ENCODE measurements at regions not wholly inside any gene's neighbourhood (a gene's known extent, or its start where the extent isn't known, plus 50 kb on each side); places are given as distances from the start of the nearest gene placed in this dataset.

DNA sequence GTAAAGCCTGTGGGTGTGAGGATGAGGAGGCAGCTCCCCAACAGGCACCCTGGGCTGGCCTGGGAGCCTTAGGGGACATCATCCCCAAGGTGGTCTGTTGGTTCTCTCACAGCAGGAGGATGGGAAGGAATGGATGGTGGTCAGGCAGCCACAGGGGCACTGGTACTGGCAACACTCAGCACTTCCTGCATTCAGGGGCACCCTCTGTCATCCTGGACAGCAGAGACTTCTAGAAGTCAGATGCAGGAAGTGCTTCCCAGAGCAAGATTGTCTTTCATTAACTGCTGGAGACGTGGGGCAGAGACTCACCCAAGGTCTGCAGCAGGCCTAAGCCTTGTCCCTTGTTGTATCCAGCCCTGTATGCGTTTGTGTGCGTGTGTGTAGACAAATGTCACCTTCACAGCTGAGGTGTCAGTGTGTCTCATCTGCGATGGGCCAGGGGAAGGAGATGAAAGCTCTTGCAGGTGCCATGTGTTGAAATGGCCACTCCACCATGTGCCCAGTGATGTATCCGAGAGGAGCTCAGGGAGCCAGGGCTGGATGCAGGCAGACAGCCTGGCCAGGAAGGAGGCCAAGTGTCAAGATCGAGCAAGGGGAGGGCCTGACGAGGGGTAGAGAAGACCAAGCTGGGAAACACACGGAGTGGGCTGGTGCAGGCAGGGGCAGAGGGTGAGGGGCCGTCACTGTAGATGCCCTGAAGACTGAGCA, 85.1 kb downstream of the PITPNM2 start:
- TF ChIP-seq, protein P1, sequence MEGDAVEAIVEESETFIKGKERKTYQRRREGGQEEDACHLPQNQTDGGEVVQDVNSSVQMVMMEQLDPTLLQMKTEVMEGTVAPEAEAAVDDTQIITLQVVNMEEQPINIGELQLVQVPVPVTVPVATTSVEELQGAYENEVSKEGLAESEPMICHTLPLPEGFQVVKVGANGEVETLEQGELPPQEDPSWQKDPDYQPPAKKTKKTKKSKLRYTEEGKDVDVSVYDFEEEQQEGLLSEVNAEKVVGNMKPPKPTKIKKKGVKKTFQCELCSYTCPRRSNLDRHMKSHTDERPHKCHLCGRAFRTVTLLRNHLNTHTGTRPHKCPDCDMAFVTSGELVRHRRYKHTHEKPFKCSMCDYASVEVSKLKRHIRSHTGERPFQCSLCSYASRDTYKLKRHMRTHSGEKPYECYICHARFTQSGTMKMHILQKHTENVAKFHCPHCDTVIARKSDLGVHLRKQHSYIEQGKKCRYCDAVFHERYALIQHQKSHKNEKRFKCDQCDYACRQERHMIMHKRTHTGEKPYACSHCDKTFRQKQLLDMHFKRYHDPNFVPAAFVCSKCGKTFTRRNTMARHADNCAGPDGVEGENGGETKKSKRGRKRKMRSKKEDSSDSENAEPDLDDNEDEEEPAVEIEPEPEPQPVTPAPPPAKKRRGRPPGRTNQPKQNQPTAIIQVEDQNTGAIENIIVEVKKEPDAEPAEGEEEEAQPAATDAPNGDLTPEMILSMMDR (IDR thresholded peaks at IDR 0.05) = no peak

DNA sequence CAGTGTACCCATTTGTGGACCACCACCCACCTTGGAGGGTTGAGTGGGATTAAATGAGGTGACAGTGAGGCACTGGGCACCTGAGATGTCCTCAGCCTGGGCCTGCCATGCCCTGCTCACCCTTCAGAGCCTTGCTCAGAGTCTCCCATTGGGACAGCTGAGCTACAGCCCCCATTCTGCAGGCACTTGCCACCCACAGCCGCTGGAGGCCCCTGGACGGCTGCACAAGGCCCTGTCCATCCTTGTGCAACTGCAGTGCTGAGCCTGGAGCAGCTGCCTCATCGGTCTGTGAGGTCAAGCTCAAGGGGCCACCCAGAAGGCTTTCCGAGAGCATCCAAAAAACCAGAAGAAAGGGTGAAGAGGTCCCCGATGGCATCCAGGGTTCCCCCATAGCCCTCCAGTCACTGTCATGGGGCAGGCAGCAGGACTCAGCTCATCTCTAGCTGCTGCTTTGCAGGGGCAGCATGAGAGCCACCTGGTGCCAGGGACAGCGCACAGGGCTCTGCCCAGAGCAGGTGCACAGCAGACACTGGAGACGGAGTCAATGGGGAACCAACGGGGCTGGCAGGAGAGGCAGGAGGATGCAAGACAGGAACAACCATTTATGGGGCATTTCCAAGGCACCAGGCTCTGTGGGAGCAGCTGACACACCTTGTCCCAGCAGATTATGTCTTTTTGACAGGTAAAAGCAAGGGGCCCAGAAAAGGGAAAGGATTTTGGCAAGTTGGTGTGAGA, 84.6 kb downstream of the ARL6IP4 start:
- no peak overlapping the region for H3K27ac Mint-ChIP-seq
- TF ChIP-seq, protein P1 (IDR thresholded peaks at IDR 0.05) = no peak

More for the DNA sequence above, 85.1 kb downstream of the PITPNM2 start:
- DNase-seq = no peak
- no peak overlapping the region for H3K27ac Mint-ChIP-seq
- H3K36me3 Mint-ChIP-seq (ENCODE audit: low read depth) = no peaks in the 10 kb centered on the region
- H3K4me3 Mint-ChIP-seq = no peak overlapping the region
- peaks cover 7% of the 10 kb centered on the region for H3K27me3 Mint-ChIP-seq (ENCODE audit: low read depth, poor library complexity)
- H3K9me3 Mint-ChIP-seq = no peaks in the 10 kb centered on the region
- peaks cover 8% of the 10 kb centered on the region for H3K4me1 Mint-ChIP-seq

DNA sequence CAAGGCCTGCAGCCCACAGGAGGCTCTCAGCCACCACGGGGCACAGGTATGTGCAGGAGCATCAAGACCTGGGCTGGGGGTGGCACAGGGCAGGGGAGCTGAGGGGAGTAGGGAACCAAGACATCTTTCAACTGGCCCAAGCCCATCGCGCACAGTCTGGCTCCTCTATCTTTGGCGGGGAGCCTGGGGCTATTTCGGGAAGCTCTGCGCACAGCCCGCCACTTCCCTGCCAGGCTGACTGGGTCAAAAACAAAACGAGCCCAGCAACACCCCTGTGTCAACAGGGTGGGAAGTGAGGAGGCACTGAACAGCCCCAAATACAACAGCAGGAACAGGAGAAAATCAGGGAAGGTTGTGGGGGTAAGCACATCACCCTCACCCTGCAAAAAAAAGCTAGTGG, 83.9 kb downstream of the ARL6IP4 start:
- no peaks in the 10 kb centered on the region for H3K36me3 Mint-ChIP-seq (ENCODE audit: low read depth)

More for the DNA sequence above, 84.6 kb downstream of the ARL6IP4 start:
- Mint-ChIP-seq H3K9me3 (no peaks in the 10 kb centered on the region), H3K4me3 (no peak overlapping the region), H3K27me3 (ENCODE audit: low read depth, poor library complexity) (peaks cover 7% of the 10 kb centered on the region), H3K36me3 (ENCODE audit: low read depth) (no peaks in the 10 kb centered on the region), H3K4me1 (peaks cover 8% of the 10 kb centered on the region)
- no peak for DNase-seq

DNA sequence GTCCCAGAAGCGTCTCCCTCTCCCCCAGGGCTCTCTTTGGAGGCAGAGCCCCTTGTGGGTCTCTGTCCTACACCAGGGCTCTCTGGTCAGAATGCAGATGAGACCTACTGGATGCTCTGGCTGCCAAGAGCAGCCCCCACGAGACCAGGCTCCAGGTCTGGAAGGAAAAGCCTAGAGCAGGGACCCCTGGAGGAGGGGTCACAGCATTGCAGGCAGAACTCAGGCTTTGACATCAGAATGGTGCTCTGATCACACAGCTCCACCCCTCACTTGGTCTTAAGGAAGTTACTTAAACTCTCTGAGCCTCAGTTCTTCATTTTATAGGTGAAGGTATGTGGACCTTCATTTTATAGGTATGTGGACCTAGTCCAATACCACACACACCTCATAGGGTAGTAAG, 83.1 kb downstream of the ARL6IP4 start:
- H3K36me3 Mint-ChIP-seq (ENCODE audit: low read depth) = no peaks in the 10 kb centered on the region
- H3K4me1 Mint-ChIP-seq = peaks cover 14% of the 10 kb centered on the region
- DNase-seq = no peak
- TF ChIP-seq, protein P1 (IDR thresholded peaks at IDR 0.05) = peak; percentile 38
- H3K27ac Mint-ChIP-seq = no peak overlapping the region
- H3K4me3 Mint-ChIP-seq = no peak overlapping the region
- H3K27me3 Mint-ChIP-seq (ENCODE audit: low read depth, poor library complexity) = peaks cover 7% of the 10 kb centered on the region
- no peaks in the 10 kb centered on the region for H3K9me3 Mint-ChIP-seq

More for the DNA sequence above, 83.9 kb downstream of the ARL6IP4 start:
- peaks cover 7% of the 10 kb centered on the region for H3K27me3 Mint-ChIP-seq (ENCODE audit: low read depth, poor library complexity)
- H3K9me3 Mint-ChIP-seq = no peaks in the 10 kb centered on the region
- H3K27ac Mint-ChIP-seq = no peak overlapping the region
- peaks cover 8% of the 10 kb centered on the region for H3K4me1 Mint-ChIP-seq
- TF ChIP-seq, protein P1 (IDR thresholded peaks at IDR 0.05) = no peak
- DNase-seq = no peak
- no peak overlapping the region for H3K4me3 Mint-ChIP-seq

DNA sequence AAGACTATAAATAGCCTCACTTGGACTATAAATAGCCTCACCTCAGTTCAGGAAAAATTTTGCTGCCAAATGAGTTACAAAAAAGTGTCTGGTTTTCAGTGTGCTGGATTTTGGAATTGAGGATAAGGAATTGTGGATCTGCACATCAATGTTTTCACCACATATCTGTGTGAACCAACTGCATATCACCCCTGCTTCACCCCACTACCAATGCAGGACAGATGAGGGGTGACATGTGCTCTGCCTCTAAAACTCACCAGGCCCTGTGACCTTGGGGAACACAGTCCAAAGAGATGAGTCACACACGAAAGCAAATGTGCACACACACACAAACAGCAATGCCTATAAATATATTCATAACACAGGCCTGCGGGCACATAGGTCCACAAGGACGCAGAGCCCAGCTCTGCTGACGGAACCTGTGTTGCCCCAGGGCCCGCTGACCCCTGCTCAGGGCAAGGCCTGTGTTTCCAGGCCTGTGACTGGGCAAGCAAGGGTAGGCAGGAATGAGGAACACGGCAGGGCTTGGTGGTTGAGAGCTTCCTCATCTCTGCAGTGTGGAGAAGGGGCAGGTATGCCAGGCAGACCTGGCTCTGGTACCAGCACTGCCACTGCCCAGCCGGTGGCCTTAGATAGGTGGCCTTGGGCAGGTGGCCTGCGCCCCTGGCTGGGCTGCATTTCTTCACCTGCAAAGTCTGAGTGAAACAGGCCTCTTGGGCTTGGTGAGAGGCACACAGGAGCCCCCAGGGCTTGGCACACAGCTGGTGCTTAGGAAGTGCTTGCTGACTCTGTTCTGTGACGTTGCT, 82.4 kb downstream of the ARL6IP4 start:
- Mint-ChIP-seq H3K4me1 (peaks cover 16% of the 10 kb centered on the region), H3K9me3 (no peaks in the 10 kb centered on the region), H3K27me3 (ENCODE audit: low read depth, poor library complexity) (peaks cover 11% of the 10 kb centered on the region), H3K4me3 (no peak overlapping the region), H3K36me3 (ENCODE audit: low read depth) (no peaks in the 10 kb centered on the region), H3K27ac (no peak overlapping the region)
- DNase-seq = no peak
- TF ChIP-seq, protein P1 (IDR thresholded peaks at IDR 0.05) = no peak

All from nephron progenitor cell (in vitro differentiated cells).